HG03521 (cell line): ENCODE measurements at regions not wholly inside any gene's neighbourhood (a gene's known extent, or its start where the extent isn't known, plus 50 kb on each side); places are given as distances from the start of the nearest gene placed in this dataset.

ENCODE experiments used
- ATAC-seq: cut with Tn5 transposase; IDR thresholded peaks from one replicate; pipeline ENCODE4 v1.9.1; 2021; ENCODE audit warnings: mild to moderate bottlenecking, moderate library complexity; ENCODE audit not compliant: unreplicated experiment

DNA sequence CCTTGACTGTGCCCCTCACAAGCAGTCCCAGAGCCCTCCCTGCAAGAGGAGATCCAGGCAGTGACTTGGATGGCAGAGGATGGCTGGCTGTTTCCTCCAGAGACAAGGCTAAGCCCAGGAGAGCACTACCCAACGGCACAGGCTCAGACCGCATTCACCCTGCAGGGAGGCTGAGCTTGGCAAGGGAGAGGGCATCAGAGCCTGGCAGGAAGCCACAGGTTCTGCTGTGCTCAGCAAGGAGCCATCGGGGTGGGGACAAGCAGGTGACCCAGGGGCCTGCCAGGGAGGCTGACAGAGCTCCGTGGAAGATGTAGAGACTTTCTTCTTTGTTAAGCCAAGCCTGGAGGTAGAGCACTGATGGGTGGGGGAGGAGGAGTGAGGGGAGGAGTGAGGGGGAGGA lies 159.2 kb upstream of the CST7 start:
- ATAC-seq = no peak

DNA sequence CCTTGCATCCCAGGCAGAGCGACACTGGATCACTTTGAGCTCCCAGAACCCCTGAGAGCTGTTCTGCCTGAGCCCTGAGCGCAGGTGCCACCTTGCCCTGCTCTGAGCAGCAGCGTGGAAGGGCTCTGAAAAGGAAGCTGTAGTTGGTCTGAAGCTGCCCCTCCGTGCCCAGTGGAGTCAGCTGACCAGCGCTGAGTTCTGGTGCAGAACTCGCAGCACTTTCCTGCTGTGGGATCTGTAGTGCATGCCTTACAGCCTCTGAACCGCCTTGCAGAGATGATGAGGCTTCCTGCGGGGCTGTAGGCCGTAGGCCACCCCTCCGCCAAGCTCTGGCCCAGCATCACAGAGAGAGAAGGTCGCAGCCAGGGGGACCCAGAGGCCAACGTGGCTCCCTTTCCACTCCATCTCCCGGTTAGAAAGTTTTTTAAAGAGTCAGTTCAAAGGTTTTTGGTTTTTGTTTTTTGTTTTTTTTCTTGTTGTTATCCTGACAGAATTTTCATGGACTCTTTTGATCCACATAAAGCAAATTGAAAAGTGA lies 158.3 kb upstream of the CST7 start:
- no peak for ATAC-seq

DNA sequence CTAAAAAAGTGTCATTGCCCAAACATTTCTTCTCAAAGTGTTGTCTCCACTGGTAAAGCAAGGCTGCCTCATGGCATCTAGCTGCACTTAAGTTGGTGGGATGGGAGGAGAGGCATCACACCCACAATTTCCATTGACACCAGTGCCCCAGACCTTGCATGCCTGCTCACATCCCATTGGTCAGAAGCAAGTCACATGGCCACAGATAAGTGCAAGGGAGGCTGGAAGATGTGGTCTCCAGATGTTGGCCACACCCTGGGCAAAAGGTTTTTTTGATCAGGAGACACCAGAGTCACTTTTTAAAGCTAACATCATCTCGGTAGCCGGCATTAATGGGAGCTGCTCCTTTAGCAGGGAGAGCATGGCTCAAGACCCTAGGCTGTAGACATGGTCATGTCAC lies 157.1 kb upstream of the CST7 start:
- ATAC-seq = no peak

DNA sequence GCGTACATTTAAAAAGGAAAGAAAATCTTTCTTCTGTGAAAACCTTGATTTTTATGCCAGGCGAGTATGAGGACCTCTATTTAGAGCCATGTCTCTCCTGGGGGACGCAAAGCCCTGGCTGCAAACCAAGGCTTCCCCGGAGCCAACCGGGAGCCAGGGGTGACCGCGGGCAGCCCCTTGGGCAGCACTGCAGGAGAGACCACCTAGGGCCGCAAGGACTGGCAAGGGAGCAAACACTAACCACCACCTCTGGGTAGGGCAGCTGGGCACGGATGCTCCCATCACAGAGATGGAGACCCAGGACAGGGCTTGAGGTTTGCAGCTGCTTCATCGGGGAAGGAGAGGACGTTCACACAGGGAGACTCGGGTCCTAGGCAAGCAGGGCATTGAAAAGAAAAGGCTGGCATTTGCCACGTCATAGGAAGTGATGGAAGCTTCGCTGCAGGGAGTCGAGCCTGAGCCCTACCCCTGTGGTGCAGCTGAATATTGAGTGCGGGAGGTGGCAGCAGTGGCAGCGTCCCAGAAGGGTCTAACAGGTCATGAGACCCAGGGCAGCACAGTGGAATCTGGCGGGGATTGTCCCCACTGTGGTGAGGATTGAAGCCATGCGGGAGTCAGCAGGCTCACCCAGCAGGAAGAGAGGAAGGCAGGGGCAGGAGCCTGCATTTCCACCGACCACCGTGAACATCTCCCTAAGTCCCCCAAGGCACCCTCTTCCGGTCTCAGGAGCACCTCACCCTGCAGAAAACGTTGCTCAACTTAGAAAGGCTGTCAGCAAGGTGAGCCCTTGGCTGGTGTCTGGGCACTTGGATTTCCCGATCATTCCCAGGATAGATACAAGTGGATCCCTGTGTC lies 156.2 kb upstream of the CST7 start:
- no peak for ATAC-seq

DNA sequence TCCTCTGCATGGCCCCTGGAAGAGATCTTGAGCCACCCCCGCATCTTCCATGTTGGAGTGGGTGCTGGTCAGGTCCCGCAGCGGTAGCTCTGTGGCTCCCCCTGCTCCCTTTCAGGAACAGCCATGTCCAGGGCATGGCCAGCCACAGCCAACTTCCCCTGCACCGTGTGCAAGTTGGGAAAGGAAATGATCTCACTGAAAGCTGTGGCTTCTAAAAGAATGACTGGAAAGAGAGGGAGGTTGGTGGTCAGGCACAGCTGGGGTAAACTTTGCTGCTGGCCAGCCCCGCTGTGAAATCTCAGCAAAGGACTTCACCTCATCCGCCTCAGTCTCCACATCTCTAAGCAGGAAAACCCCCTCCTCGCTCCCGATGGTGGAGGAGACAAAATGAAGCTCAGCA lies 153.6 kb upstream of the CST7 start:
- ATAC-seq = no peak

DNA sequence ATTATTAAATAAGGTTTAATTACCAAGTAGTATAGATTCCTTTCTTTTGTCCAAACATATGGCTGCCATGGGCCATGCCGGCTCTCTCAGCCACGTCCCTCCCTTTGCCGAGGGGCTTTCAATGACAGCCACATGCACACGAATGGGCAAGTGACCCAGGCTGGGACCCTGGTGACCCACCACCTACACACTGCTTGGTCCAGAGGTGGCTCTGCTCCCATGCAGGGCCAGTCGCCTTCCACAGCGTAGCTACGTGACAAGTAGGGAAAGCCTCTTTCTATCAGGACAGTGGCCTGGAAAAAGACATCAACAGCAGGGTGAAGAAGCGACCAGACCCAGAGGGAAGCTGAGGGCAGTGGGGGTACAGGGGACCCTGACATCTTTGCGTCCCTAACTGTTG lies 152.8 kb upstream of the CST7 start:
- no peak for ATAC-seq

DNA sequence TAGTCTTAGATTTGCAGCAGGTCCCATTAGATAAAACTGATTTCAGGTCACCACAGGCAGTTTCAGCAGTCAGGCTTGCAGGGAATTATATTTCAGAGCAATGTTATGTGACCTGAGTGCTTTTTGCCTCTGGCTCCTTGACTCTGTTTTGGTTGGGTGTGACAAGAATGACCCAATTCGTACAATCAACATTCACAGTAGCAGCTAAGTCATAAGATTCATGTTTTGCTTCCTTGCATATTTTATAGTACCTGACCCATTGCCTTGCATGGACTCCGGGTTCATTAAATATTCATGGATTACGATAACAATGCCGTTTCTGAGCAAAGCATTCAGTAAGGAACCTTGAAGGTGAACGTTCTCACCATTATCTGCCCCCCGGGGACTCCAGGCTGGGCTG lies 152.0 kb upstream of the CST7 start:
- ATAC-seq = no peak

DNA sequence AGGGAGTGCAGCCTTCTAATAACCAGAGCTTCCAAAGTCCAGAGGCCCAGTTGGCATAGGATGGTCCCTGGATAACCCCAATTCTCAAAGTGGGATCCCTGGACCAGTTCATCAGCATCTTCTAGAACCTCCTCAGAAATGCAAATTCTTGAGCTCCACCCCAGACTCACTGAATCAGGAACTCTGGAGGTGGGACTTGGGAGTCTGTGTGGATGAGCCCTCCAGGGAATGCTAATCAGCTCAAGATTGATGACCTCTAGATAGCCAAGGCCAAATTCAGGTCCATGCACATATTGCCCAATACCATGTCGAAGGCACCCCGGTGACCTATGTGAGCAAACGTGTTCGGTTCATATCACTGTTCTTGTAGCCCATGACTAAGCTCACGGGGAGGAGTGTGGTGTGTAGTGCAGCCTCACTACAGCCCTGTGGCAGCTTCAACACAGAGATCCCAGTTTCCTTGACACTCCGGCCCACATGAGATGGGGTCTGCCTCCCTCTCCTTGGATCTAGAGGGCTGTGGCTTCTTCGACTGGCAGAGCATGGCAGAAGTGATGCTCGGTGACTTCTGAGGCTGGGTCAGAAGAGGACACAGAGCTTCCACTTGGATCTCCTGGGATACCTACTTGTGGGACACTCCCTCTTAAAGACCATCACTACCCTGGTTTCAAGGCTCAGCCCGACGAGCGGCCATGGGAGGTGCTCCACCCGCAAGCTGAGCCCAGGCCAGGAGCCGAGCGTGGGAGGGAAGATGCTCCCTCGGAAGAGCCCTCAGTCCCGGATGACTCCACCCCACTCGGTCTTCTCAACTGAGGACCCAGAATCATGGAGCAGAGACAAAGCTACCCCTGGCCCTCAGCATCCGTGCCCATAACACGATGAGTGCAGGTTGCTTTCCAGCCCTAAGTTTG lies 151.1 kb upstream of the CST7 start:
- ATAC-seq = no peak

DNA sequence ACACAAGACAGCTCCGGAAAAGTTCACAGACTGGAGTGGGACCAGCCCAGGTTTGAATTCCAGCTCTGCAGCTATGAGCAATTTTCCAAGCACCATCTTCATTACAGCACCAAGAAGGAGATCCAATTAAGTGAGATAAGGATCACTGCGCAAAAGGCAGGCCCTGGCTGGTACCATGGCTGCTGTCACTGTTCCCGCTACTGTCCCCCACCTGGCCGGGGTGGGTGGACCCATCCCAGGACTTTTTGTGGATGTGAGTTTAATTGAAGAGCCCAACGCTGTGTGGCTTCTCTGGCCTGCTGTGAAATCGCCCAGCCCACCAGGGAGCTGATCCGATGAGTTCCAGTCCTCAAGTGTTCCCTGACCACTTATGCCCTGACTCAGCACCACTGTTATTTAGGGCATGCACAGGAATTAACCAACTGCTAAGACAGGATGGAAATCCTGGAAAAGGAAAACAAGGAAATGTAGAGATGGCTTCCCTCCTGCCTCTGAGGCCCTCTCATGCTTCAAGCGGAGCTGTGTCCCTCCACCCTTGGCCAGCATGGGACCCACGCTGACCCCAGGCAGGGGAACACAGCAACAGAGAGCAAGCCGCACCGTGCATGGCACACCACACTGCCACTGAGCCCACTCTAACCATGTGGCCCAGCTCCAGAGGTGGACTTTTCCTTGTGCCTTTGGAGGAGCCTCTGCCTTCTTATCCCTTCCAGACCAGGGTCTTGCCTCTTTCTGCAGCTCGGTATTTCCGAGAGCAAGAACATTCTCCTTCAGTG lies 150.0 kb upstream of the CST7 start:
- no peak for ATAC-seq

DNA sequence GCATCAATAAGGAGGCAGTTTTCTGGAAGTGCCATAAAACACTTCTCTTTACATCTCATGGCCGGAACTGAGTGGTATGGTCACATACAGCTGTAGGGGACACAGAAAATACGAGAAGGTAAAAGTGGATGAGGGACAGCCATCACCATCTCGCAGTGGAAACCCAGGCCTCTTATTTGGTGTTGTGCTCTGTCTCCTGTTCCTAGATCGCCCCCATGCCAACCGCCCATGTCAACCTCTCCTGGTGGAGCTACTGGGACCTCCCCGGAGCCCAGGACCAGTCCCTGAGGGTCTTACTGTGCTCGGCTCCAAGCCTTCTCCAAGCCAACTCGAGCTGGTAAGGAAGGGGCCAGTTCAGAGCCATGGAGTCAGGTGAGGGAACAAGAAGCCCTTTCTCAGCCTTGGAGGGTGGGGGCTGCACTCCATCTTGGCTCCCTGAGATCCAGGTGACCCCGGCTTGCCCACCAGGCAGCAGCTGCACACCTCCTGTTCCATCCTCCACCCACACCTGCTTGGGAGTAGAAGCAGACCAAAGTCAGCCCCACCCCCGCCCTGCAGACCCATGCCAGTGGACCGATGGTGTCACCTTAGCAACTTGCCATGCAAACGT lies 149.0 kb upstream of the CST7 start:
- no peak for ATAC-seq

DNA sequence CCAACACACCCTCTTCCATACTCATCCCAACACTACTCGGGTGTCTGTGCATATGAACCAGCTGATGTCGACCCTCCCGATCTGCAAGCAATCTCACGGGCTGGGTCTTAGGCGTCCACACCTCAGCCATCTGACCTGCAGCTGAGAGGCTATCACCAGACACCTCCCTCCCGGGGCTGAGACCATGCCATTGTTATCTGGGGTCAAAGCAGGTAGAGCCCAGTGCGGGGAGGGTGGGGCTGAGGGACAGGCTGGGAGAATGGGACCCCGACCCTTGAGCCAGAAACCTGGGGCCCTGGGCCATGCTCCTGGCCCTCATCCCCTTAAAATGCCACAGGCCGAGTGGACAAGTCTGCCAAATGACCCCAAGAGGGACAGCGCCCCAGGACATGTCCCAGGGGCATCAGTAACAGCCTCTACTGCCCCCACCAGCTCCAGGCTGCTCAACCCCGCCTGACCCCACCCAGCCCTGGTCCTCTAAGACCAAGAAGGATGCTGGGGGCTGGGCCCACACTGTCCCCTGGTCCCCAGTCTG lies 146.7 kb upstream of the CST7 start:
- ATAC-seq = no peak

DNA sequence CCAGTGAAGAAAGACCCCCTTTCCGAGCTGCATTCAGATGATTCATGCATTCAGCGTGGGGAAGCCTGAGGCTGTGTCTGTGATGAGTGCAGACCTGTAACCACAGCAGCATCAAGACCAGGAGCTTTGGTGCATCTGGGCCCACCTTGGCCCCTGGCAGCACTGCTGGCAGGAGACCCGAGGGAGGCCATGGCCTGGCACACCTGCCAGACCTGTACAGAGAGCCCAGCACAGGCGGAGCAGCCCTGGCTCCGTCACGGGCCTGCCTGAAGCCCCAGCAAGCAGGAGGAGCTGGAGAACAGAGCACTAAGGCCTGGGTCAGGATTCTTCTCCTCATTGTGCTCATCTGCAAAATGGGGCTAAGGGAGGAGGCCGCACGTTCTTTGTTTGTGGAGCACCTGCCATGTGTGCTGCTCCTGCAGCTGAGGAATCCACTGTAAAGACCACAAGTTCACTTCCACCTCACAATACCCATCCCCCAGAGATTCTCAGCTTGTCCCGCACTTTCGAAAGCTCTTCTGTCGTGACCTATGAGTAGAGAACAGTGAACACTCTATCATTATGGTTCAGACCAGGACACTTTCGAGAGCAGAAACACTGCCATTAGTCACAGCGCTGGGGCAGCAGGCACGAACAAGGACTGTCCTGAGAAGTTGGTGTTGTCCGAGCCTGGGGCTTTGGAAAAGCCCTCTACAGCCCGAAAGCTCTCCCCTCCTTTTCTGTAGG lies 144.4 kb upstream of the CST7 start:
- ATAC-seq = no peak

DNA sequence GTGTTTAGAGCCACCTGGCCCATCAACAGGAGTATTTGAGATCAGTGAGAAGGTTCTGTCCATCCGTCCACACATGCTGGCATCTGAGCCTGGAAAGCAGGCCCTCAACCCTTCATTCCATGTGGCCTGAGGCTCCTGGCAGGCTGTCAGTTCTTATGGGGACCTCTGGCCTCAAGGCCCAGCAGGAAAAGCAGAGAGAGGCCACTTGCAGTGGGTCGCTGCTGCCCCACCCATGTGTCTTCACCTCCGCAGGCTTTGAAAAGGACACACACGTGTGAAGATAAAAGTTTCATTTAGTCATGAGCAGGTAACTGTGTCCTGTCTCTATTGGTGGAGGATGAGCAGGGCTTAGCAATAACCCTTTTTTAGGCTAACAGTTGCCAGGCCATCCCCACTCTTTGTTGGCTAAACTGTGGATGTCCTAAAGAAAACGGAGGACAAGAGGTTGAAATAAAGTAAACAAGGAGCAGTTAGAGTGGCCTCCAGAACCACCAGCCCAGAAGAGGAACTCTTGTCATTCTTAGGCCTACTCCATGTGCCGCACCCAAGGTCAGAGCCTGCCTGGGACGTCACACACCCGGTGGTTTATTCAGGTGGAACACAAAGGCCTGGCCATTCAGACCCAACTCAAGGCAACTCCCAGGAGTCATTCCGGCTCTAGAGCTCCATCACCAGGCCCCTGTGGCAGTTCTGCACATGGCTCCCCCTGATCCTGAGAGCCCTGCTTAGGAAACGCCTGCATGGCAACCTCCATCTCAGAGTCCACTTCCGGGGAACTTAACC lies 143.4 kb upstream of the CST7 start:
- ATAC-seq = no peak

DNA sequence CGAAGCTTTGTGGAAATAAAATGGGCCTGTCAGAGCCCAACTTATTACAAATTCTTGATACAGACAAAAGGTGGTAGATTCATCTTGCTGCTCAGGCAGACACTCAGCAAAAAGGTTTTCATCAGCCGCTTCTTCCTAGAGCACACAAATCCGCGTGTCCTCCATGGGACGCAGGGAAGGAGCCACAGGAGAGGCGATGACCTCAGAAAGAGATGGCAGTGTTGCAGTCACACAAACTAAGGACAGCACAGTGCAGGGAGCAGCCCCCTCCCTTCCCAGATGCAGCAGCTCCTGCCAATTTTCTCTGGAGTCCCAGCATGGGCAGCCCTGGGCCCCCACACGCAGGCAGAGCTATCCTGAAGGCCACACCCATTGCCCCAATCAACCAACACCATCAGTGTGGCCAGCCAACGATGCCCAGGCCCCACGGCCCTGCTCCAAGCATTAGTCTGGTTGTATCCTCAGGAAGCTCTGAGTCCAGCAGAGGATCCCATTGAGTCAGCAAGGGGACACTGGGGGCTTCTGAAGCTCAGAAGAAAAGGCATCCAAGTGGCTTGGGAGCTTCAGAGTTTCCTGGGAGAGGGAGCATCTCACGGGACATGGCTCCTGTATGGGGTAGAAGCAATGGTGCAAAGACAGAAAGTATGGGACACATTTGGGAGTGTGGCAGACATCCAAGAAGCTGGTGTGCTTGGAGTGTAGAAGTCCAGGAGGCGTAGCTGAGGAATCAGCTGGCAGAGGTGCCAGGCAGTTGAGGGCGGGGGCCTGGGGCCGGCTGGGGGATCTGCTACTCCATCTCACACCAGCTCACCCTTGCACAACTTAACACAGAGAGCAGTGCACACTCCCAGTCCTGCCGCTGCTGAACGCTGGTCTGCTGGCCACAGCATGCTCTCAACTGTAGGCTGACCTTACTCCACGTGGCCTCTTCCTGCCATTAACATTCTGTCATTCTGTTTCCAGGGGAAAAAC lies 142.1 kb upstream of the CST7 start:
- ATAC-seq = no peak

DNA sequence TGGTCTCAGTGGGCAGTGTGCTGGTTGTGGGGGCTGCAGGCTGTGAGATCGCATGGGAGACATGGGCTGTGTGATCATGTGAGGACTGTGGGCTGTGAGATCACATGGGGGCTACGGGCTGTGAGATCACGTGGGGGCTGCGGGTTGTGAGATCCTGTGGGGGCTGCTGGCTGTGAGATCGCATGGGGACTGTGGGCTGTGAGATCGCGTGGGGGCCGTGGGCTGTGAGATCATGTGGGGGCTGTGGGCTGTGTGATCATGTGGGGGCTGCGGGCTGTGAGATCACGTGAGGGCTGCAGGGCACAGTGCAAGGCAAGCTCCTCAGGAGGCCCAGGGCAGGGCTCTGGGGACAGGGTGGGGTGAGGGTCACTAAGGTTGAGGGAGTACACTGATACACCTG lies 140.5 kb upstream of the CST7 start:
- no peak for ATAC-seq

DNA sequence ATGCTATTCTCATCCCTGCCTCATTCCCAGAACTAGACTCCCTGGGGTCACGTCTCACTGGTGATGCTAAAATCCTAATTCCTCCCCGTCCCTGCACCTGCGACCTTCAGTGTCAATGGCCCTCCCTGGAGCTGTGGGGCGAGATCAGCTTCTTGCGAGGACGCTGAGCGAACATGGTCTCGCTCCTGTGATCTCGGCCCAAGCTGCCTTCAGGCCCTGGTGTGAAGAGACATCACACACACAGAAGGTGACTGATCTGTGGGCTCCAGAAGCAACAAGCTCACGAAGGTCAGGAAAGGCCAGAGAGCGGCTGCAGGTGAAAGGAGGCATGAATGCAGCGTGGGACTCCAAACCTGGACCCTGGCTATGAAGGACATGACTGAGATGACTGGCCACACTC lies 139.5 kb upstream of the CST7 start:
- ATAC-seq = no peak

DNA sequence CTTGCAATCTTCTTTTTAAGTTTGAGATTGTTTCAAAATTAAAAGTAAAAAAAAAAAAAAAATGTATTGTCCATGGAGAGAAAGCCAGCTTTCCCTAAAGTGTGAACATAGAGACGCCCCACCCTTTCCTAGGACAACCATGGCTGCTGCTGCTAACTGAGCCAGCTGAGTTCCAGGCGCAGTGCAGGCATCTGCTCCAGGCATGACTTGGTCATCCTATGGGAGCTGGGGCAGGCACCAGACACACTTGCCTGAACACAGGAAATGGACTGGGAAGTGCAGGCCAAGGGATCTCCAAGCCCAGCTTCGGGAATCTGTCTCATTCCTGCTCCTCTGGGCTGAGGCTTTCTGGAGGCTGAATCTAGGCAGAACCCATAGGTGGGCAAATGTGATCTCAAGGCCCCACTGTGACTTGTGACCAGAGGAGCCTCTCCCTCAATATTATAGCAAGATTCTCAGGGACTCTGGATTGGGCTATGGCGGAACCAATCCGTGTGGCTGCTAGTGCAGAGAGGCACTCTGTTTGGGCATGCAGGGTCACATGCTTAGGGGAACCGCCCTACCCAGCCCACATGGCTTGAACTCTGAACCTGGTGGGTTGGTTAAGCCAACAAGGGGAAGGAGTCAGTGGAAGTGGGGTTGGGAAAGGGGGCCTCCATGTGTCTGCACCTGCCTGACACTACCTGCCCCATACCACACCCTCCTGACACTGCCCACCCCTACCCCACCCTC lies 138.2 kb upstream of the CST7 start:
- no peak for ATAC-seq
